TTC549 (cell line): ENCODE measurements at regions not wholly inside any gene's neighbourhood (a gene's known extent, or its start where the extent isn't known, plus 50 kb on each side); places are given as distances from the start of the nearest gene placed in this dataset.

Source experiments
- FAIRE-seq: peaks from 2 replicates; lab custom pipeline; 2012; peaks lifted over from hg19 to GRCh38; lab: Jason Lieb, UNC

DNA sequence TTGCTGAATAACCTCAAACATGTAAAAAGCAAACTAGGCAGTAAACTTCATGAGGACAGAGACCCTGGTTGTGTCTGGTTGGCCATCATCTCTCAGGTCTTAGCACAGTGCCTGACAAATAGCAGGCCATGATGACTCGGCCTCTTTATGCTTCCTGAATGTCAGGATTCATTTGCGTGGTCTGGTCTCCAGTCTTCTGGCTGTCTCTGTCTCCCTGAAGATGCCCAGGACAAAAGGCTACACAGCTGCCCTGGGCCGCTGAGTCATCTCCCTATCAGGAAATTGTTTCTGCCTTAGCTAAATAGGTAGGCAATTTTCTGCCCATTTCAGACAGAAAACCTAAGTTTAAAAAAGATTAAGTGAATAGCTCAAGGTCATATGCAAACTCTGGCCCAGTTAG, 84.1 kb upstream of the FNDC3A start:
- no peak for FAIRE-seq

DNA sequence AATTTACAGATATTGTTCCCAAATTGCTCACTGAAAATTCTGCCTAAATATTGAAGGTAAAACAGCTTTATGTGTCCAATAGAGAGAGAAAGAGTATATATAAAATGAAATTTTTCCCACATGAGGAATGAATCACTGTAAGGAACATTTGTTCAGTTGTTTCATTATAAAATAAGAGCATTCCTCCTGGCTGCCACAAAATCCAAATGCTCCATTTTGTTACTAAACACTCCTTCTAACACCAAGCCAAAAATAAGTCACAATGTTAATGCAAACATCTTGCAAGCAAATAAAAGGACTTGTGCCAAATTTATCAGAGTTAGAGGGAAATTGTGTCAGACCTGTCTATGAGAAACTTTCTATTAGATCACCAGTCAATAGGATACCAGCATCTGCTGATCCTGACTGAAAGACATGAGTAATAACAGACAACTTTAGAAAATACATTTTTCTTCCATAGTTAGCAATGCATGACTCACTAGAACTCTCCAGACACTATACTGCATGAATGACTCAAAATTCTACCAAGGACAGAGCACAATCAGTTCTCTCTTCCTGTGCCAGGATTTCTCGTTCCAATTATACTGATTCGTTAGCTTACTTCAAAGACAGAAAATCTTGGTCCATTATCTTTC, 83.5 kb upstream of the FNDC3A start:
- FAIRE-seq, result no peak

DNA sequence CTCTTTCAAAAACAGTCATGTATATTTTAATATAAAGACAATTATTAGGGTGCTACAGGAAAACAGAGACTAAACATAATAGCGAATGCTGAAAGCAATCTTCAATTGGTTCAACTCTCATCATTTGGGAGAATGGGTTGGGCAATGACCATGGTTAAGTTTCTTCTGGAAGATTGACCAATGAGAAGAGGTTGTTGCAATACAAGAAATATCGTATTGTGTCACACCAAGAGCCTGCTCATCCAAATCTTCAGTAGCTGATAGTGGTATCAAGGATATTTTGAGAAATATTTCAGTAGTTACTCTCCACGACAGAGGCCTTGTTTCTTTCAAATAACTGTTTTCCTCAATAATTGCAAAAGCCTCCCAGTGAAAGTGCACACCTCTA, 83.0 kb upstream of the FNDC3A start:
- FAIRE-seq, result no peak

DNA sequence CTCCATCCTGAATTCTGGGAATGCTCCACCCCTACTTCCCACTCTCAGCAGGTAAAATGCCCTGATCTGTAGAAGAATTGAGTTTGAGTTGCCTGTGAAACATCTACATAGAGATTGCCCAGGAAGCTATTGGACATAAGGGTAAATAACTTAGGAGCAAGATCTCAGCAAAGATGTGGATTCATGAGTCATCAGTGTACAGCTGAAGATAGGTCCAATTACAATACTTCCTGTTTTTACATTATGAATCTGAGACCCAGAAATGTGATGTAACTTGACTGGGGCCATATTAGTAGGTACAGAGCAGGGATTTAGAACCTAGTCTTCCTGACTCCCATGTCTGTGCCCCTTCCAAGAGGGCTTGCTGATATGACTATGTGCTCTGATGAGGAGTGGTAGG, 79.4 kb upstream of the FNDC3A start:
- FAIRE-seq, result no peak

DNA sequence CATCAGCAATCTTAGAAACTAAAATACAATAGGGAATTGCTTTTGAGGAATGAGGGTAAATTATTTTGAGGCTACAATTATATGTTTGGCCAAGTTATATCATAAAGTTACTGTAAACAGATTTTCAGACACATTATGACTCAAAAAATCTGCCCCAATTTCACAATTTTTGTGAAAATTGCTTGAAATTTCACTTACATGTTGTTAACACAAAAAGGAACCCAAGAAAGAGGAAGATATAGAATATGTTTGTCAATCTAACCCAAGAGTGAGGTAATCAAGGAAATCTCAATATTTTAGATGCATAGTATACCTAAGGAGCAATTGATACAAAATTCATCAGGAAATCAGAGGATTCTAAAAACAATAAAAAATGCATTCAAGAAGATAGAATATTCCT, 73.9 kb upstream of the FNDC3A start:
- no peak for FAIRE-seq

DNA sequence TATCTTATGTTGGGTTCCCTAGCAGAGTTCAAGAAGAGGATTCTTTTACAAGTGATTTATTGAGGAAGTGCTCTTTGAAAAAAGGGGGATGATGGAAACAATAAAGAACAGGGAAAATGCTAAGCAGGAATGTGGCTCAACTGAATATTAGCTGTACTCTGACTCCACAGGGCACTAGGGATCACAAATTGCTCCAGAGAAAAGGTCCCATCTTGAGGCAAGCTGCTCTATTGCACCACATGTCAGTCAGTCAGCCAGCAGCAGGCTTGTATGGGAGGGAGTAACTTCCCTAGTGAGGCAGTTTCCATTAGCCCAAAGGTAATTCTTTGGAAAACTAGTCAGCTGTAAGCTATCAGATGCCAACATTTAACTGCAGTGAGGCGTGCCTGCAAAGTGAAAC, 73.3 kb upstream of the FNDC3A start:
- no peak for FAIRE-seq

DNA sequence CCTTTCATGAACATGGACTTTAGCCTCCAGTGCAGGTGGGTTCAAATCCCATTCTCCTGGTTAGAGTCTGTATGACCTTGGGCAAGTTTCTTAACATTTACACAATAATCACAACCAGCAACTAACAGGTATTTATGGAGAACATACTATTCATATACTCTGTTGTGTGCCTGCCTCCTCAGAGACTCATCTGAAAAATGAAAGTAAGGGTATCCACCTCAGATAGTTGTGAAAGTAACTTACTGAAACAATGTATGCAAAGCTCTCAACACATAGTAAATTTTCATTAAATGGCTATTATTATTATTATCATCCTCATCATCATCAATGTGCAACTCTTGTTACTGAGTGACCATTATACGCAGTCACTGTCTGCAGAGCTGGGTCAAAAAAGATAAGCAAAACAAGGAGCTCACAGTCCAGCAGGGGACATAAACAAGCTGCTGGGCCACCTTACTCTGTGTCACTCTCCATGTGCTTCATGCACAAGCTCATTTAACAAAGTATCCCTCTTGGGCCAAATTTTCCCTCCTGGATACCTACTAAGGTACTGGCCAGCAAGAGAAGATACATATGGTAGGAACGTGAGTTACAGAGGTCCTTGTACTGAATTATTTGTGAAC, 70.9 kb upstream of the FNDC3A start:
- no peak for FAIRE-seq

DNA sequence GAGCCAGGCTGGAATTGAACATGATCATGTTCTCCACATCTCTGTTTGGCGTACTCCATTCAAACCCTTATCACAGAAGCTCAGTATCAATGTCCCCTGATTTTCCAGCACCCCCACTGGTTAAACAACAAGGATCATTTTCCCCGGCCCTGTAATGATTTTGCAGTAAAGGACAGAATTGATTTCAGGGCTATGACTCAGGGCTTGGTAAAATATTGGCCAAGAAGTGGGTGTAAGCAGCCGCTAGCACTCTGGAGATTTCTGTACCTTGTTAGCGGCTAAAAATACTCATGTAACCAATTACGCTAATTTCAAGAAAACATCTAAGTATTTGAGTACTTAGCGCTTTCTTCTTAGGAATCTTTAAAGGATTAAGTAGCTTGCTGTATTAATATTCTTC, 69.5 kb upstream of the FNDC3A start:
- no peak for FAIRE-seq

DNA sequence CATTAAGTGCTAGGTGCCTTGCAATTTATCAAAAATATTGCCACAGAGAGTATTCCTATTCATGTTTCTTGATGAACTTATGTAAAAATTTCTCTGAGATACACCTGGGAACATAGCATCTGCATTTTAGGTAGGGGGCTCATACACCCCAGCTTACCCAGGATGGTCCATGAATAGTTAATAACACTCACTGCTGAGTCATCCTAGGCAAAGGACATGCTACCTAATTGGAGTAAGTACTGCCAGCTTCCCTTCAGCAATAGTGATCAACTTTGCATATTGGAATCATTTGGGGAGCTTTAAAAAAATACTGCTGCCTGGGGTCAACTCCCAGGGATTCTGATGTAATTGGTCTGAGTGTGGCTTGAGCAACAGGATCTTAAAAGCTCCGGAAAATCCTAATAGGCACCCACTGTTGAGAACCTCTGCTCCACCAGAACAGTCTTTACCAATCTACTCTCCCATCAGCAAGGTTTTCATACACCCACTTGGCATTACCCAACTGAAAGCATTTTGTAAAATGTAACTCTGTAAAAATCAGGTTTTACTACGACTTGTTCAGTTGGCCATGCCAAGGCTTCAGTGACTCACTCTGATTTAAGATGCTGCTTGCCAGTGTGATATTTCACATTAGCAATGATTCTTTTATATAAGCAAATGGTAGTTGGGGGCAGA, 67.2 kb upstream of the FNDC3A start:
- FAIRE-seq, result no peak

DNA sequence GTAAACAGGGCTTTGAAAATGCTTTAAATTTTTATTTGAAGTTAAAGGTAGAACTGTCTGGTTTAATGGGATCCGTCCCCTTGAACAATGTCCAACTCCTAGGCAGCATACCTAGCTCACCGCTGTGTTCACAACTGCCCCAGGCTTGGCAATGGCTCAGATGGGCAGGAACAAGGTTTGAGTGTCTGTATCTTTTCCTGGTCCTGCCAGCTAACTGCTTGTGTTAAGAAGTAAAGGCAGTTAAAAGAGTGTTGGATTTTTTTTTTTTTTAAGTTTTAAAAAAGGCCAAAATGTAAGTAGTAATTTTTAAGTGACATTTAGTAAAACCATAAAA, 66.7 kb upstream of the FNDC3A start:
- no peak for FAIRE-seq

DNA sequence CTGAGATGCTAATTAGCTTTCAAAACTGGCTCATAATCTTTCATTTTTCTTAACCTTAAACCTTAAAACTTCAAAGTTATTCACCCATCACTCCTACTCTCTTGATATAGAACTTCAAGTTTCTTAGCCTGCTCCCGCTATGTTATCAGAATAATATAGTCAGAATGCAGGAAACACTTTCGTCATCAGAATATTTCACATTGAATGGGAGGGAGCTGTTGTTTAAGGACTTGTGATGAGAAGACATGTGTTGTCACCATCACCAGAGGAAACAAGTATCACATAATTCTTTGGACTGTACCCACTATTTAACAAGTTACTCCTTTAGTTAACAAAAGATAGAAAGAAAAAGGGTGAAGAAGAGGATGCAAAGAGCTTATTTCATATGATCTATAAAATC, 65.0 kb upstream of the FNDC3A start:
- no peak for FAIRE-seq

DNA sequence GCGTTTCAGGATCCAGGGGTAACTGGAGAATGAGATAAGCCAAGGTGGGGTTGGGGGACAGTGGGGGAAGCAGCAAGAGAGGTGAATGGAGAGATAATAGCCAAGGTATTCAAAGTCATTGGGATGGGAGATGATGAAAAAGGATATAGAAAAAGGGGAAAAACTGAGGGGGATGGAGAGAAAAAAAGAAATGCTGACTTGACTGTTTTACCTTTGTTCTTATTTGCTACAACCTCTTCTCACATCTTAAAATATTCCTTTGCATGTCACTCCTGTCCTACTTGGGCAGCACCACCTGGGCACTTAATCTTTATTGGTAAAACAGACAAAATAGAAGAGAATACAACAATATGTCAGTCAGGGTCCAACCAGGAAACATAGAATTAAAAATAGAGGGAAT, 56.0 kb upstream of the FNDC3A start:
- no peak for FAIRE-seq

DNA sequence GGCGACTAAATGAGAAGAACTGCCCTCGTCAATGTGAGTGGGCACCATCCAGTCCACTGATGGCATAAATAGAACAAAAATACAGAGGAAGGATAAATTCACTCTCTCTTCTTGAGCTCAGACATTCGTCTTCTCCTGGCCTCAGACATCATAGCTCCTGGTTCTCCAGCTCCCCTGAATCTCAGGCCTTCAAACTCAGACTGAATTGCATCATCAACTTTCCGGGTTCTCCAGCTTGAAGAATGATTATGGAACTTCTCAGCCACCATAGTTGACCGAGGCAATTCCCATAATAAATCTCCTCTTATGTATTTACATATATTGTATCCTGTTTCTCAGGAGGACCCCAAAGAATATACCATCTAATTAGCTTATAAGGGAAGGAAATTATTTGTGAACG, 55.0 kb upstream of the FNDC3A start:
- no peak for FAIRE-seq

DNA sequence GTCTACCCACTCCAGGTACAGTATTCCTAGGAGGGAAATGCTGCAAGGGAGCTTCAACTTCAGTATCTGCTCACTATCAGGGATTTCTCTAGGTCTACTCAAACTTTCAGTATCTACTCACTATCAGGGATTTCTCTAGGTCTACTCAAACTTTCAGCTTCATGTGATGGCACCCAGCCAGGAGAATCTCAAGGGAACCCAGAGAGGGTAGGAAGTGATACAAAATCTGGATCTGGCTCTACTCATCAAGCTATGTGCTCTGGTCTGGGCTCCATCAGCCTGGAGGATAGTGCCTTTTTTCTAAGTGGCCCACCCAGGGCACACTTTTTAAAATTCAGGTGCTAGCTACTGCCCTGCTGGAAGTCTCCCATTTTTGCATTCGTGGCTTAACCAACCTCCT, 52.3 kb upstream of the FNDC3A start:
- FAIRE-seq, result no peak

DNA sequence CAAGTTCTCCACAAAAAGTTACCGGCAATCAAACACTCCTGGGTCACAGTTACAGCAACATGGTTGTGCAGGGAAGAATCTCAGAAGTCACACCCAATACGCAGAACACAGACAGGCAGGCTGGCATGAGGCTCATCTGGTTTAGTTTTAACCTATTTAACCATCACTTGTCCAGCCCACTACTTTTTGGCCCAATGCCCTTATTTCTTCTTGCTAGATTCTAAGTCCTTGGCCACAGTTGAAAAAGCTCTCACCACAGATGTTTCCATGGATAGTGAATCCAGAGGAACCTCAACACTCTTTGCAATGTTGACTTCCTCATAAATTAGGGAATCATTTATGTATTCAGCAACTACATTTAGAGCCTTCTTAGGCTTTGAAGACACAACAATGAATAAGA, 50.7 kb upstream of the FNDC3A start:
- no peak for FAIRE-seq
